Vagina (tissue), 2 donors: ENCODE measurements at regions not wholly inside any gene's neighbourhood (a gene's known extent, or its start where the extent isn't known, plus 50 kb on each side); places are given as distances from the start of the nearest gene placed in this dataset.

Experiments
- DNase-seq, 2 donors: peaks; one replicate each; pipeline ENCODE4 v3.0.0-alpha.2; 2017; ENCODE audit errors: extremely low spot score in 2 of 2
- H3K27ac ChIP-seq: fragments of 200-600 bp; sonication (generic); one replicate; pipeline ENCODE4 v1.5.1; 2019
- H3K27me3 ChIP-seq: fragments of 200-600 bp; sonication (generic); one replicate; pipeline ENCODE4 v1.5.1; 2019
- H3K36me3 ChIP-seq, 2 donors: fragments of 200-600 bp; sonication (generic); one replicate each; pipeline ENCODE4 v1.5.1; 2017 to 2019
- H3K4me1 ChIP-seq: fragments of 200-600 bp; sonication (generic); one replicate; pipeline ENCODE4 v1.5.1; 2019
- H3K4me3 ChIP-seq, 2 donors: fragments of 200-600 bp; sonication (generic); 1 replicate in 1 of 2; 2 replicates in 1 of 2; pipeline ENCODE4 v1.5.1; 2016 to 2019
- H3K9me3 ChIP-seq: fragments of 200-600 bp; sonication (generic); one replicate; pipeline ENCODE4 v1.5.1; 2019
- POLR2A ChIP-seq, 2 donors: fragments of 450-650 bp; IDR thresholded peaks; one replicate each; pipeline ENCODE4 v1.6.1; 2017; ENCODE audit warnings: antibody characterized with exemption in 2 of 2, mild to moderate bottlenecking in 2 of 2, moderate library complexity in 2 of 2
- POLR2AphosphoS5 ChIP-seq, 2 donors: sonication (generic); formaldehyde crosslinking; IDR thresholded peaks; one replicate each; pipeline ENCODE4 v1.9.0; 2017; ENCODE audit warnings: antibody characterized with exemption in 2 of 2, mild to moderate bottlenecking in 2 of 2, low read depth in 1 of 2; ENCODE audit not compliant: insufficient read depth in 1 of 2
- intact Hi-C: fragments of 100-400 bp; cut with DNase I; formaldehyde crosslinking; loops from one replicate; pipeline ENCODE4 v1.15.1; 2023
- TF ChIP-seq, protein P1 (sequence below), 3 experiments: fragments of 450-650 bp in 2 of 3; fragments of 200-600 bp in 1 of 3; sonication (generic) in 1 of 3; IDR thresholded peaks; one replicate each; pipeline ENCODE4 v1.5.1; 2017 to 2019; ENCODE audit warnings: antibody characterized with exemption in 3 of 3, mild to moderate bottlenecking in 2 of 3, moderate library complexity in 2 of 3

DNA sequence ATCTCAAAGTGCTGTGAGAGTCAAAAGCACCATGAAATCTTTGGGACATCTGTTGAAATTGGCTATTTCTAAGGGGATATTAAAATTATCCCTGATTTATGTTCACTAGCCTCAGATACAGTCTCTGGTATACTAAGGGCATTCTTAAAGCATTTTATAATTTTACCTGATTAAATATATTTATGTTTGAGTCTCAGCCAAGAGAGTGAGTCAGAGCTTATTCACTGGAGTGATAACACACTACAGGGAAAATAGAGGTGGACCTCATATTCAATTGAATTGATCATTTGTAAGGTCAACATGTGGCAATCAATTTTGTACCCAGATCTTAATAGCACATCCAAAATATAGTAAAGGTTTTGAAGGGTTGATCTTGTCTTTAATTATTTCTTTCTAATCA, 733.6 kb downstream of the EPHA3 start:
- no peak overlapping the region for H3K4me3 ChIP-seq
- H3K4me1 ChIP-seq, result no peaks in the 10 kb centered on the region
- H3K27ac ChIP-seq, result no peak overlapping the region
- intact Hi-C loops, result no loop called here
- H3K27me3 ChIP-seq, result no peaks in the 10 kb centered on the region
- no peak for DNase-seq
- TF ChIP-seq, protein P1, sequence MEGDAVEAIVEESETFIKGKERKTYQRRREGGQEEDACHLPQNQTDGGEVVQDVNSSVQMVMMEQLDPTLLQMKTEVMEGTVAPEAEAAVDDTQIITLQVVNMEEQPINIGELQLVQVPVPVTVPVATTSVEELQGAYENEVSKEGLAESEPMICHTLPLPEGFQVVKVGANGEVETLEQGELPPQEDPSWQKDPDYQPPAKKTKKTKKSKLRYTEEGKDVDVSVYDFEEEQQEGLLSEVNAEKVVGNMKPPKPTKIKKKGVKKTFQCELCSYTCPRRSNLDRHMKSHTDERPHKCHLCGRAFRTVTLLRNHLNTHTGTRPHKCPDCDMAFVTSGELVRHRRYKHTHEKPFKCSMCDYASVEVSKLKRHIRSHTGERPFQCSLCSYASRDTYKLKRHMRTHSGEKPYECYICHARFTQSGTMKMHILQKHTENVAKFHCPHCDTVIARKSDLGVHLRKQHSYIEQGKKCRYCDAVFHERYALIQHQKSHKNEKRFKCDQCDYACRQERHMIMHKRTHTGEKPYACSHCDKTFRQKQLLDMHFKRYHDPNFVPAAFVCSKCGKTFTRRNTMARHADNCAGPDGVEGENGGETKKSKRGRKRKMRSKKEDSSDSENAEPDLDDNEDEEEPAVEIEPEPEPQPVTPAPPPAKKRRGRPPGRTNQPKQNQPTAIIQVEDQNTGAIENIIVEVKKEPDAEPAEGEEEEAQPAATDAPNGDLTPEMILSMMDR (IDR thresholded peaks at IDR 0.05), result no peak
- no peak for TF ChIP-seq POLR2AphosphoS5 (IDR thresholded peaks at IDR 0.05; ENCODE audit: insufficient read depth in 1 of 2, low read depth in 1 of 2)
- TF ChIP-seq POLR2A (IDR thresholded peaks at IDR 0.05), result no peak
- no peaks in the 10 kb centered on the region for H3K36me3 ChIP-seq
- H3K9me3 ChIP-seq, result no peaks in the 10 kb centered on the region

DNA sequence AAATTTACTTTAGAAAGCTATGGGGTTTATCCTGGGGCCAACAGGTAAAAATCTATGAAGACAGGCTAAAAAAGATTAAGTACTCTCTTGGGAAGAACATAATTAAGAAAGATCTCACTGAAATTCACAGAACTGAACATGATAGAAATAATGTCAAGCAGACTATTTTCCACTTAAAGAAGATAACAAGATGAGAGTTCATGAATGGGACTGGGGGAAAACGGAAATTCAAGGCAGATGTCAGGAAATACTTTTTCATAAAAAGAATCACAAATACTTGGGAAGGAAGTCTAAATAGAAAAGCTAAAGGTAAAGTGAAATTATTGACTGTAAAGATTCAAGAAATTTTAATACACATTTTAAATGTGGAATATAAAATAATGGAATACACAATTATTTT, 737.6 kb downstream of the EPHA3 start:
- no peak overlapping the region for H3K4me3 ChIP-seq
- no peaks in the 10 kb centered on the region for H3K4me1 ChIP-seq
- intact Hi-C loops, result no loop called here
- TF ChIP-seq, protein P1 (IDR thresholded peaks at IDR 0.05), result no peak
- TF ChIP-seq POLR2AphosphoS5 (IDR thresholded peaks at IDR 0.05; ENCODE audit: insufficient read depth in 1 of 2, low read depth in 1 of 2) (no peak), POLR2A (IDR thresholded peaks at IDR 0.05) (no peak)
- no peaks in the 10 kb centered on the region for H3K36me3 ChIP-seq
- H3K27me3 ChIP-seq, result no peaks in the 10 kb centered on the region
- H3K27ac ChIP-seq, result no peak overlapping the region
- H3K9me3 ChIP-seq, result no peaks in the 10 kb centered on the region
- DNase-seq, result no peak

DNA sequence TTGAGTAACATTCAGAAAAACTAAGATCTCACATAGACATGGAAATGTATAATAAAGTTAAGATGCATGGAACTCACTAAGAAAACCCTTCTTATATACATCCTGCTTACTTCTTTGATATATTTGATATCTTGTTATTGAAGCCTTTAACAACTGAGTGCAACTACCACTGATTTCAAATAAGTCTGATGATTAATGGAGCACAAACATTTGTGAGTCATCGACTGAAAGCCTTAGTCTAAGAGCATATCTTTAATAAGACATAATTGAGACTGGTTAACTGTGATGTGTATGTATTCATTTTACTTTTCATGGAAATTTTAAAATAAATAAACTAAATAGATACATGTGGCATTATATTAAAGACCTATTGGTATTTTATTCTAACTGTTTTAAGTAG, 740.5 kb downstream of the EPHA3 start:
- intact Hi-C loops, result no loop called here
- no peak for DNase-seq
- Histone ChIP-seq H3K4me3 (no peak overlapping the region), H3K27me3 (no peaks in the 10 kb centered on the region), H3K36me3 (no peaks in the 10 kb centered on the region), H3K27ac (no peak overlapping the region), H3K9me3 (no peaks in the 10 kb centered on the region), H3K4me1 (no peaks in the 10 kb centered on the region)
- TF ChIP-seq, protein P1 (IDR thresholded peaks at IDR 0.05), result no peak
- TF ChIP-seq POLR2A (IDR thresholded peaks at IDR 0.05) (no peak), POLR2AphosphoS5 (IDR thresholded peaks at IDR 0.05; ENCODE audit: insufficient read depth in 1 of 2, low read depth in 1 of 2) (no peak)

DNA sequence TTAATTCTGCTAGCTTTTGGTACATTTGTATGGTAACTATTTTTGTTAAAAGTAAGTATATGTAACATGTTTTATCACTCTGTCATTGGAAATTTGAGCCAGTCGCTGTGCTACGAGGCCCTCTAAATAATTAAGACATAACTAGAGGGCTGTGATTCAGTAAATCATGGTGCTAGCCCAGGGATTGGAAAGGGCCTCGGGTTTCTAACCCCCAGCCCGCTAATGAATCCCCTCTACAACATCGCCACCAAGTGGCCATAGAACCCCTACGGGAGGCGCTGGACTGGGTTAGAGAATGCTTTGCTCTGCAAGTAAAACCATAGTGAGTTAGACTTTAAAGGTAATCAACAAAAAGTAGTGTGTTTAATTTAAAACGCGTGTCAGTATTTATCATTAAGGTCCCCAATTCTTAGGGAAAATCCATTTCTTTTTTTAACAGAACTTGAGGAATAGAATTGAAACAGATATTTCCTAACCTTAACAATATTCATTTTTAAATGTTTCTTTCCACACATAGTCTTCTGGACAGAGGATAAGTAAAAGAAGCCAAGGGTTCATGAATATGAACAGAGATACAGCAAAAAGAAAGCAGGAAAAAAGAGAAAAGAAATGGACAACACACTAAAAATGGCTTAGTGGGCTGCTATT, 744.7 kb downstream of the EPHA3 start:
- Histone ChIP-seq H3K9me3 (no peaks in the 10 kb centered on the region), H3K4me1 (no peaks in the 10 kb centered on the region), H3K36me3 (no peaks in the 10 kb centered on the region), H3K4me3 (no peak overlapping the region), H3K27me3 (no peaks in the 10 kb centered on the region), H3K27ac (no peak overlapping the region)
- no peak for TF ChIP-seq POLR2A (IDR thresholded peaks at IDR 0.05)
- TF ChIP-seq, protein P1 (IDR thresholded peaks at IDR 0.05), result no peak
- TF ChIP-seq POLR2AphosphoS5 (IDR thresholded peaks at IDR 0.05; ENCODE audit: insufficient read depth in 1 of 2, low read depth in 1 of 2), result no peak
- intact Hi-C loops, result no loop called here
- no peak for DNase-seq

DNA sequence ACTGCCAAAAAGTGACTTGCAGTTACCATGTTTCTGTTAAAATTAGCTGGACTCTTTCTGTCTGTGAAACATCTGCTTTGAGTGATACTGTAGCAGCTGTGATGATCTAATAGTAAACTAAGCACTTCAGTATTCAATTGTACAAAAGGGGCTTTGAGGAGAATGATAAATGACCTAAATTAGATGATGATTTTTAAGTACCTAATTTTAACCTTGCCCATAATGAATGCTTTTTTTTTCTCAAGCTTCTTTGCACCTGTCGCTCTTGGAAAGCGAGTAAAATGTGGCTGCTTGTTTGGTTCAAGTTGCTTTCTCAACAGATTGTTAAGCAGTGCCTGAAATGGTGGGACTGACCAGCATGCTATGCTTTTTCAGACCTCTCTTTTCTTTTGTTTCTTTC, 752.3 kb downstream of the EPHA3 start:
- H3K27ac ChIP-seq, result no peak overlapping the region
- no peaks in the 10 kb centered on the region for H3K4me1 ChIP-seq
- DNase-seq, result no peak
- H3K9me3 ChIP-seq, result no peaks in the 10 kb centered on the region
- no peaks in the 10 kb centered on the region for H3K27me3 ChIP-seq
- intact Hi-C loops, result no loop called here
- no peaks in the 10 kb centered on the region for H3K36me3 ChIP-seq
- H3K4me3 ChIP-seq, result no peak overlapping the region
- TF ChIP-seq, protein P1 (IDR thresholded peaks at IDR 0.05), result no peak
- TF ChIP-seq POLR2A (IDR thresholded peaks at IDR 0.05) (no peak), POLR2AphosphoS5 (IDR thresholded peaks at IDR 0.05; ENCODE audit: insufficient read depth in 1 of 2, low read depth in 1 of 2) (no peak)
